K562 (cell line): ENCODE measurements at regions not wholly inside any gene's neighbourhood (a gene's known extent, or its start where the extent isn't known, plus 50 kb on each side); places are given as distances from the start of the nearest gene placed in this dataset.

Experiments
- ATAC-seq: fragments of 200-7000 bp; cut with Tn5 transposase; 3 replicates; pipeline ENCODE4 v1.9.1; 2020; ENCODE audit warnings: moderate library complexity
- BruUV-seq: library from RNA; stranded (reverse); fragments of 400-500 nt; replicated peaks from 2 replicates; lab custom pipeline; 2021; lab: Mats Ljungman, UMichigan
- CTCF ChIA-PET: fragments of 300-600 bp; formaldehyde crosslinking; extraction: SDS; loops from one replicate; lab custom pipeline; 2021; ENCODE audit warnings: low intra/inter-chr PET ratio; lab: Yijun Ruan, JAX
- POLR2A ChIA-PET: fragments of 300-600, 350-650 bp; sonication (Branson Sonifier 250); formaldehyde crosslinking; extraction: SDS; loops from one replicate; lab custom pipeline; 2021; ENCODE audit warnings: antibody characterized with exemption, inconsistent platforms; lab: Yijun Ruan, JAX
- DNase-seq, 4 experiments: peaks; one replicate each; pipeline versions ENCODE4 v3.0.0 to v3.0.0-alpha.2; 2011 to 2018; ENCODE audit warnings: low spot score in 3 of 4, mixed read lengths in 3 of 4; ENCODE audit errors: extremely low read depth in 1 of 4
- FAIRE-seq: peaks from 2 replicates; lab custom pipeline; 2011; peaks lifted over from hg19 to GRCh38; lab: Jason Lieb, UNC
- H2AFZ ChIP-seq: 2 replicates; pipeline ENCODE4 v1.6.0; 2011; ENCODE audit warnings: low read depth, low read length, control low read depth, inconsistent platforms
- H3K27ac ChIP-seq: fragments of 200-600 bp; 3 replicates; pipeline ENCODE4 v1.8.0; 2011; ENCODE audit warnings: low read depth, mild to moderate bottlenecking, control low read depth, inconsistent platforms, low read length, moderate library complexity, mixed read lengths; ENCODE audit errors: extremely low read depth
- H3K27me3 ChIP-seq, 2 experiments: fragments of 300-600 bp in 1 of 2; 2 replicates in 1 of 2; 3 replicates in 1 of 2; pipeline versions ENCODE4 v1.6.0 to v1.8.0; 2011; ENCODE audit warnings: inconsistent platforms in 2 of 2, low read length in 2 of 2, mild to moderate bottlenecking in 1 of 2, mixed read lengths in 1 of 2, moderate library complexity in 1 of 2; ENCODE audit not compliant: control insufficient read depth in 2 of 2, insufficient read depth in 2 of 2
- H3K36me3 ChIP-seq: fragments of 300-600 bp; 3 replicates; pipeline ENCODE4 v1.8.0; 2011; ENCODE audit warnings: mild to moderate bottlenecking, low read length, inconsistent platforms; ENCODE audit not compliant: control insufficient read depth, insufficient read depth
- H3K4me1 ChIP-seq, 2 experiments: fragments of 200-600 bp in 1 of 2; replicated peaks in 1 of 2; 2 replicates in 1 of 2; 3 replicates in 1 of 2; pipeline versions ENCODE4 v1.5.1 to v1.8.0; 2011; ENCODE audit warnings: inconsistent platforms in 2 of 2, low read length in 2 of 2, mild to moderate bottlenecking in 1 of 2, mixed read lengths in 1 of 2, moderate library complexity in 1 of 2; ENCODE audit not compliant: control insufficient read depth in 2 of 2, insufficient read depth in 2 of 2
- H3K4me2 ChIP-seq: 2 replicates; pipeline ENCODE4 v1.6.1; 2011; ENCODE audit warnings: low read length, control low read depth, inconsistent platforms, mixed read lengths; ENCODE audit not compliant: insufficient read depth
- H3K4me3 ChIP-seq: fragments of 200-600 bp; sonication (generic), shearing (Covaris generic); 2 replicates; pipeline ENCODE4 v1.5.1; 2016; ENCODE audit warnings: control low read depth, inconsistent platforms
- H3K79me2 ChIP-seq: fragments of 200-600 bp; 3 replicates; pipeline ENCODE4 v1.8.0; 2011; ENCODE audit warnings: low read length, inconsistent platforms; ENCODE audit not compliant: control insufficient read depth, insufficient read depth
- H3K9ac ChIP-seq, 2 experiments: 2 replicates each; pipeline versions ENCODE4 v1.6.0 to v1.6.1; 2011; ENCODE audit warnings: low read depth in 2 of 2, low read length in 2 of 2, control low read depth in 1 of 2, inconsistent platforms in 1 of 2, mild to moderate bottlenecking in 1 of 2, mixed read lengths in 1 of 2; ENCODE audit not compliant: insufficient read depth in 1 of 2
- H3K9me1 ChIP-seq: one replicate; pipeline ENCODE4 v1.6.0; 2011; ENCODE audit warnings: inconsistent platforms, mild to moderate bottlenecking, low read length, moderate library complexity; ENCODE audit not compliant: control insufficient read depth, insufficient read depth
- H3K9me3 ChIP-seq: replicated peaks from 2 replicates; pipeline ENCODE4 v1.5.1; 2011; ENCODE audit warnings: low read depth, low read length, inconsistent platforms; ENCODE audit not compliant: control insufficient read depth, insufficient read depth
- H4K20me1 ChIP-seq: replicated peaks from 2 replicates; pipeline ENCODE4 v1.6.1; 2011; ENCODE audit warnings: low read length, inconsistent platforms, mixed read lengths; ENCODE audit not compliant: control insufficient read depth, insufficient read depth
- CHCHD3 ChIP-seq: fragments of 250-450 bp; sonication (Bioruptor Pico); IDR thresholded peaks from 2 replicates; pipeline ENCODE4 v2.1.2; 2022; ENCODE audit warnings: mild to moderate bottlenecking
- JUN ChIP-seq, 2 experiments: sonication (generic) in 1 of 2; formaldehyde crosslinking in 1 of 2; IDR thresholded peaks; 2 replicates each; pipeline versions ENCODE4 v1.6.1 to v1.8.0; 2012 to 2022; ENCODE audit warnings: borderline replicate concordance in 2 of 2, mild to moderate bottlenecking in 2 of 2, improper control_type of control experiment in 1 of 2, low read depth in 1 of 2, low read length in 1 of 2, missing genetic modification reagents in 1 of 2
- NFIC ChIP-seq: fragments of 450-650 bp; IDR thresholded peaks from 2 replicates; pipeline ENCODE4 v1.6.1; 2017; ENCODE audit warnings: mild to moderate bottlenecking, inconsistent platforms
- RBM15 ChIP-seq: fragments of 200-400 bp; formaldehyde crosslinking; IDR thresholded peaks from 2 replicates; pipeline ENCODE4 v1.6.1; 2018; ENCODE audit warnings: mild to moderate bottlenecking, low read length, moderate library complexity; ENCODE audit not compliant: insufficient read depth
- SLC30A9 ChIP-seq: fragments of 250-450 bp; sonication (Bioruptor Pico); IDR thresholded peaks from 2 replicates; pipeline ENCODE4 v1.8.0; 2022; ENCODE audit warnings: mild to moderate bottlenecking, moderate library complexity
- STAT5A ChIP-seq: IDR thresholded peaks from 2 replicates; pipeline ENCODE4 v1.6.1; 2012; ENCODE audit warnings: low read length, inconsistent platforms, borderline replicate concordance
- ZNF398 ChIP-seq: fragments of 250-450 bp; sonication (Bioruptor Pico); IDR thresholded peaks from 2 replicates; pipeline ENCODE4 v1.8.0; 2021; ENCODE audit warnings: moderate library complexity, mild to moderate bottlenecking, inconsistent platforms
- ZNF408 ChIP-seq: fragments of 250-450 bp; sonication (Bioruptor Pico); IDR thresholded peaks from 2 replicates; pipeline ENCODE4 v1.4.0; 2020; ENCODE audit warnings: low read depth, mild to moderate bottlenecking, moderate library complexity
- in situ Hi-C: fragments of 300-500 bp; cut with MboI; formaldehyde crosslinking; loops from 4 replicates; pipeline ENCODE4 v1.15.0; 2018; ENCODE audit warnings: inconsistent platforms, mixed read lengths
- intact Hi-C: fragments of 100-400 bp; cut with micrococcal nuclease; formaldehyde crosslinking; loops from 2 replicates; pipeline ENCODE4 v1.14.2; 2022
- TF ChIP-seq, protein P1 (sequence below): IDR thresholded peaks from 2 replicates; pipeline ENCODE4 v1.6.1; 2012; ENCODE audit warnings: low read depth, low read length, improper control_type of control experiment, borderline replicate concordance

DNA sequence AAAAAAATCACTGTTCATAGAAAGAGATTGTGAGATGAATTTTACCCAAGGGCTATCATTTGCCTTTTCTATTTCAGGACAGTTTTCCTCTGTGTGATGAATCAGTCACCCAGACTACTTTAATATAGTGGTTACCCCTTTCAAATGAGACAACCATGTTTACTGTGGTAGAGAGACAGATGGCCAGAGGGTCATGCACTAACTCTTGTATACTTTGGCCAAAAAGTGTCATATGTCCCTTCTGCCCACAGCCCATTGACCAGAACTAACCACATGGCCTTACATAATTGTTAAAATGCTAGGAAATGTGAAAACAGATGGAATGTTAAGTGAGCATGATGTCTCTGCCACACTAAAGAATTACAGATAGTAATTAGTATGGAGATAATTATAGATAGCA lies 498.7 kb downstream of the DACH1 start:
- H3K4me2 ChIP-seq: no peak overlapping the region
- no TSS peak for BruUV-seq

More for the DNA sequence above, 498.7 kb downstream of the DACH1 start:
- H3K36me3 ChIP-seq: no peaks in the 10 kb centered on the region
- H4K20me1 ChIP-seq: no peaks in the 10 kb centered on the region
- intact Hi-C loops: no loop called here
- H3K4me1 ChIP-seq: no peaks in the 10 kb centered on the region
- no peak overlapping the region for H2AFZ ChIP-seq
- TF ChIP-seq SLC30A9 (no peak), RBM15 (no peak), STAT5A (no peak), ZNF408 (CRISPR knock-in tag) (no peak), CHCHD3 (CRISPR knock-in tag) (no peak), ZNF398 (CRISPR knock-in tag) (no peak), NFIC (no peak), JUN (IDR thresholded peaks at IDR 0.05; ENCODE audit: borderline replicate concordance, low read depth, low read length) (no peak), JUN (CRISPR knock-in tag; IDR thresholded peaks at IDR 0.05; ENCODE audit: borderline replicate concordance) (no peak)
- TF ChIP-seq, protein P1, sequence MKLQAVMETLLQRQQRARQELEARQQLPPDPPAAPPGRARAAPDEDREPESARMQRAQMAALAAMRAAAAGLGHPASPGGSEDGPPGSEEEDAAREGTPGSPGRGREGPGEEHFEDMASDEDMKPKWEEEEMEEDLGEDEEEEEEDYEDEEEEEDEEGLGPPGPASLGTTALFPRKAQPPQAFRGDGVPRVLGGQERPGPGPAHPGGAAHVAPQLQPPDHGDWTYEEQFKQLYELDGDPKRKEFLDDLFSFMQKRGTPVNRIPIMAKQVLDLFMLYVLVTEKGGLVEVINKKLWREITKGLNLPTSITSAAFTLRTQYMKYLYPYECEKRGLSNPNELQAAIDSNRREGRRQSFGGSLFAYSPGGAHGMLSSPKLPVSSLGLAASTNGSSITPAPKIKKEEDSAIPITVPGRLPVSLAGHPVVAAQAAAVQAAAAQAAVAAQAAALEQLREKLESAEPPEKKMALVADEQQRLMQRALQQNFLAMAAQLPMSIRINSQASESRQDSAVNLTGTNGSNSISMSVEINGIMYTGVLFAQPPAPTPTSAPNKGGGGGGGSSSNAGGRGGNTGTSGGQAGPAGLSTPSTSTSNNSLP: no peak
- no peaks in the 10 kb centered on the region for H3K79me2 ChIP-seq
- ATAC-seq (no peak), FAIRE-seq (no peak), DNase-seq (no peak)
- H3K4me3 ChIP-seq: no peak overlapping the region
- no peak overlapping the region for H3K9ac ChIP-seq
- no peaks in the 10 kb centered on the region for H3K9me3 ChIP-seq
- ChIA-PET CTCF (no interaction called here), POLR2A (no interaction called here)
- no peak overlapping the region for H3K27ac ChIP-seq
- in situ Hi-C loops: no loop called here
- H3K9me1 ChIP-seq: no peaks in the 10 kb centered on the region
- no peaks in the 10 kb centered on the region for H3K27me3 ChIP-seq
